ENCODE measurements at regions not wholly inside any gene's neighbourhood (a gene's known extent, or its start where the extent isn't known, plus 50 kb on each side); places are given as distances from the start of the nearest gene placed in this dataset.
"Not testable (repeated sequence)": the region's sequence is repeated elsewhere in the genome, so short reads cannot be mapped to it uniquely, and the experiment has no call there.

DNA sequence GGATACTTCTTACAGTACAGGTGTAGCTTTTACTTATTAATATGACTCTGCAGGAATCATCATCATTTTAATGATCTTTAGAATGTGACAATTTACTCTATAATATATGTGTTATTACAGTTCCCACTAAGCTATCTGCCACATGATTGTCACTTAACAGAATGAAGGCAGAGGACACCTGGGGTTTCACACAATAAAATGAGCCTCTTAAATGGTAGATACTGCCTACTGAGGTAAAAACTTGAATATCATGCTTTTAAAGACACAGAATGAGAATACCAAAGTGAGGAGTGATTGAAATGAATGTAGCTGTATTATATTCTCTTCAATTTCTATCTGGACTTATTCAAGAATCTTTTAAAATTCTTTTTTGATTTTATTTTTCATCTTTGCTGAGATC lies 1255.3 kb upstream of the LRRN3 start:
- DNase-seq, result no peak

DNA sequence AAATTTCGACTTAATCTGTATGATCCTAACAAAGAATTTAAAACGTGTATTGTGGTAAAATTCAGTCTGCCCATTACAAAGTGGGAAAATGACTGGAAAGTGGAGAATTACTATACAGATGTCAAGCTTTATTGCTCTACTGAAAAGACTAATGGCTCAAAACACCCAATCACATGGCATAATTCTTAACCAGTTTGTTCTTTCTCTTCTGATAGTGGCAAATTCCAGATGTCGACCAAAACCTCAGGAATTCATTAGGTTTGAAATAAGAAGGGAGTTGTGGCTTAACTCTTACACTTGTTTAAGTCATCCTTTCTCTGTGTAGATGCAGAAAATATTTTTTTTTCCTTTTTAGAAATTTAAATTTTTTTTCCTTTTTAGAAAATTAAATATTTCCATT lies 1254.9 kb upstream of the LRRN3 start:
- no peak for DNase-seq

DNA sequence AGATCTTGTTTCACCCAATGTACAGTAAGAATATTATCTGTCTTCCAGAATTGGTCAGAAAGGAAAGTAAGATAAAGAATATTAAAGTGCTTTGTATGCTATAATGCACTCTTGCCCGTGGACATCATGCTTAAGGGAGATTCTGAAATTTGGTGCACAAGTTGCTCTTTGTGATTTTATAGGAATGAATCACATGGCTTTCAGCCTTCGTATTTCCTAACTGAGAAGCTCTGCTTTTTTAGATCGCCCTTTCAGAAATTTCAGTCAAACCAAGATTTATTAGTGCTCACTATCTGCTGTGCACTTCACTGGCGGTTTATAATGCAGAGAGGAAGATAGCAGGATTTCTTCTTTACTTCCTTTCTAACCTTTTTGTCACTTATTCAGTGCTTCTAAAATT lies 1248.5 kb upstream of the LRRN3 start:
- DNase-seq, result no peak

DNA sequence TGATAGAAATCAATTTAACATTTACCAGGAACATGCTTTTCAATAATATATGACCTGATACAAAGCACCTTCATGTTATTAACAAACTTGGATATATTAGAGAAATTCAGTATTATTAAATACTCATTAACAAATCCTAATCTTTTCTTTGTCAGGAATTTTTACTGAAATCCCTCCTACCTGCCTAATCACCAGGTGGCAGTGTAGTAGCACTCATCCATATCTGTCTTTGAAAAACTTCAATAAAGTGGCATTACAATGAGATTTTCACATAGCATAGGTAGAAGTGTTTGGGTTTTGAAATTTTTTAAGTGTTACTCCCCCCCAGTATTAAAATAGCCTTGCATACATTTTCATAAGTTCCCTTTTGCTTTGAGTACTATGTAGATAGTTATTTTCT lies 1246.6 kb upstream of the LRRN3 start:
- no peak for DNase-seq

DNA sequence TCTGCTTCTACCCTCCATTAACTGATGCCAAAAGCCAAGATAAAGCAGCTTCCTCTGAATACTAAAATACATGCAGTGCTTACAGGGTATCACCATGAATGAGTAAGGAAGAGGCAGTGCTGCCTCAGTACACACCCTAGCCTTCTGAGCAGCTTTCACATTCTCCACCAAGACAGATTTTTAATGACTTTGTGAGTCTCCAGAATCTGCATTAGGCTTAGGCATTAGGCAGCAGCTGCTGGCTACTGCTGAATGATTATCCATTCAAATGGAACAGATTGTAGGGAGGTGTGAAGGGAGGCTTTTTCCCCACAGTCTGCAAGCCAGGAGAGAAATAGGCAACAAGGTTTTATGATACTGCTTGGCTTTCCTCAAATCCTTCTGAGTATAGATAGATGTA lies 1226.7 kb upstream of the LRRN3 start:
- no peak for DNase-seq

DNA sequence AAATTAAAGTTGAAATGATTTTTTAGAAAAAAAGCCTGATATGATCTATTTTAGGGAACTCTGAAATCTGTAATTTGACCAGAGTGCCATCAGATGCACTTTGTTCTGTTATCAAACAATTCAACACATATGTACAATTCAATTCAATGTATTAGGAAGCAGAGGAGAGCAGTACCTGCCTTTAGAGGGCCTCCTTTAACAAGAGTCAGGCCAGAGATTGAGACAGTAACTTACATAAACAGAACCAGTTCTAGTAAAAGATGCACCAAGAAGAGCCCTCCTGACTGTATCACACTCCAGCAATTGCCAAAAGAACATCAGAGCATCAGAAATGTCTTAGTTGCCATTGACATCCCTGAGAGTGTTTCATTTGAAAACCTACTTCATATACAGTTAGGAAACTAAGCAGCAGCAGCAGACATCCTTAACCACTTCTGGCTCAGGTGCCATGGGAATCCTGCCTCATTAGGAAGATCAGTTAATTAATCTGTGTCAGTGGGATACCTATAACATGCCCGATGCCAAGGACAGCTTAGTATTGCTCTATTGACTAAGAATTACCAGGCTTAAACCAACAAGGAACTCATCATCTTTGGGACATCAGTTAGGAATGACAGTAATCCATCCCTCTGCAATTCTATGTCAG lies 1222.6 kb upstream of the LRRN3 start:
- peak; percentile 6 for DNase-seq

DNA sequence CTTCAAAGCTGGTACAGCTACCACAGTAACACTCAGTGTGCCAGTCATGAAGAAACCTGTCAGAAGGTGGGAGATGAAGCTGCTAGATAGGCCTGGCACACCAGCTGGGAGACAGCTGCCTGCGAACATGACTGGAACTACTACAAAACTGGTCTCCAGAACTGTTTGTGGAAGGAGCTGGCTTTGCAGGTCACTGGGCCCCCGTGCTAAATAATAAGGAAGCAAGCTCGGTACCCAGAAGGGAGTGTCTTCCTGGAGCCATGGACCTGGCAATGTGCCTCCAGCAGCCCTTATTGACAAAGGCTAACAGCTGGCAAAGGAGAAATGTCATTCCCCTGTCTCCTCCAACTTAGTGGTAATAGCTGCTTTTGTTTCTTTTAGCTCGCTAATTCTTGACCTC lies 1217.6 kb upstream of the LRRN3 start:
- DNase-seq, result peak; percentile 17

DNA sequence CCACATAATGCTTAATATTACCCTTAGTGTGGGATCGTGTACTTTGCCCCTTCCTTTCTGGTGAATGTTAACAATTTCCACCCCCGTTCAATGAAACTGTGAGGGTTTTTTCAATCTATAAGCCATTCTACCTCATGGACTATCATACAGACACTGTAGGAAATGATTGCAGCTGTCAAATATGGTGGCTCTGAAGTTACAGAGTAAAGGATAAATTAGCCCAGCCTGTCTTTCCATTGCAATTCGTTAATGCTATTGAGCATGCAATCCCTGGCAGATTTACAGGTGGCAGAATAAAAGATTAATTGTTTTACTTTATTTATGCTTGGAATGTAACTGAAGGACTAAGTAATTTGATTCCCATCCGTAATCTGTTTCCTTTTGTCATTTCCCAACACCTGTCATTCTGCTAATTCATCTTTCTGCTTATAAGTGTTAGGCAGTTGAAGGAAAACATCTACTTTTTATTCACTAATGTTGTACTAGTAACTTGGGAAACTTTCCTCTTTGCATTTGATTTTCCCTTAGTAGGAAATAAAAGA lies 1211.6 kb upstream of the LRRN3 start:
- DNase-seq, result peak; percentile 60

DNA sequence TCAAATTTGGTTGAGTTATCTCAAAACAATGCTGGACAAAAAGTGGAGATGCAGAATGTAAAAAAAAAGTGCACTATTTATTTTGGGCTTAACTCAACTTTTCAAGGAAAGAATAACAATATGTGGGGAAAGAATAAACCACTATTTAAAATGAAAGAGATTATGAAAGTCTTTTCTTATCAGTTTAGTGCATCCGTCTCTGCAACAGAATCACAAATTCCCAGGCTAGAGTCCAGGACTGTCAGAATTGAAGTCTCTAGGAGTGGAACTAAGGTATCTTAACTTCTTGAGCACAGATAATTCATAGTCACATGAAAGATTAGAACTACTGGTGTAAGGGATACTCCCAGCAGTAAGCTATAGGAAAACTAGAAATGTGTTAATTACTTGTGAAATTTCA lies 1200.3 kb upstream of the LRRN3 start:
- no peak for DNase-seq

DNA sequence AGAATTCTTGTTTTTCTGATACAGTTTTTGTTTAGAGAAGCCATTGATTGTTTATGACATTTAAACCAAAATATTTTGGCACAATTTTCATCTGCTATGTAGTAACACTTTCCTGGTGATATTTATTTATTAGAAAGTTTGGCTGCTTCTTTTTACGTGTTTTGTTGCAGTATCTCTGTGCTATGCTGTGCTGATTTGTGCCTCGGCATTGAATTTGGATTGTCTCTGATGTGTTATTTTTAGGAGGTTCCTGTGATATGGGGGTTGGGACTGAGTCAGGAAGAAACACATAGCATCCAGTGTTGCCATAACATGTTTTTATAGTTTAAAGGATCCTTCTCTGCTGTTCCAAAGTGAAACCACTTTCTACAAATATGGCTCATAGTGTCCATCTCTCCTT lies 1197.7 kb upstream of the LRRN3 start:
- DNase-seq, result no peak

DNA sequence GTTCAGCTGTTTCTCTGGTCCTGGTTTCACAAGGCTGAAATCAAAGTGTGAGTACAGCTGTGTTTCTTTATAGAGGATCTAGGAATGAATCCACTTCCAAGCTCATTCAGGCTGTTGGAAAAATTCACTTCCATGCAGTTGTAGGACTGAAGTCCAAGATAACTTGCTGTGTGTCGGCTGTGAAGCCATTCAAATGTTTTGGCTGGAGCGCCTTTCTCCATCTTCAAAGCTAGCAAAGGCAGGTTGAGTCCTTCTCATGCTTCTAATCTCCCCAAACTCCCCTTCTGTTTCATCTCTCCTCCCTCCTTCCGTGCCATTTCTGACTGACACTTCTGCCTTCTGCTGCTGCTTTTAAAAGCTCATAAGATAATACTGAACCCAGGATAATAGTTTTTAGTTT lies 1195.4 kb upstream of the LRRN3 start:
- no peak for DNase-seq

DNA sequence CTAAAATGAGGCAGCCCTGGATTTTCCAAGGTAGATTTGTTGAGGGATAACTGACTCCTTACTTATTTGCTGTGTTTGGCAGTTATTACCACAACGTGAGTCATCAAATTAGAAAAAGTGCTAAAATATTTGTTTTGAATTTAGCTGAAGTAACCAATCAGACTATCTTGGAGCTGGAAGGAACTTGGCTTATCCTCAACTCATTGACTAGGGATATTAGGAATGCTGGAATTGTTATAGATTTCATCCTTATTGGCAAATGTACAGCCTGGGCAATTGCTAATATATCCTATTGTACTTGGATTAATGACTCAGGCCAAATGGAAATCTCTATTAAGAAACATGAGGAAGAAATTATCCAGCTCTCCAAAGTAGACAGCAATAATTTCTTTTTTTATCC lies 1189.0 kb upstream of the LRRN3 start:
- no peak for DNase-seq

DNA sequence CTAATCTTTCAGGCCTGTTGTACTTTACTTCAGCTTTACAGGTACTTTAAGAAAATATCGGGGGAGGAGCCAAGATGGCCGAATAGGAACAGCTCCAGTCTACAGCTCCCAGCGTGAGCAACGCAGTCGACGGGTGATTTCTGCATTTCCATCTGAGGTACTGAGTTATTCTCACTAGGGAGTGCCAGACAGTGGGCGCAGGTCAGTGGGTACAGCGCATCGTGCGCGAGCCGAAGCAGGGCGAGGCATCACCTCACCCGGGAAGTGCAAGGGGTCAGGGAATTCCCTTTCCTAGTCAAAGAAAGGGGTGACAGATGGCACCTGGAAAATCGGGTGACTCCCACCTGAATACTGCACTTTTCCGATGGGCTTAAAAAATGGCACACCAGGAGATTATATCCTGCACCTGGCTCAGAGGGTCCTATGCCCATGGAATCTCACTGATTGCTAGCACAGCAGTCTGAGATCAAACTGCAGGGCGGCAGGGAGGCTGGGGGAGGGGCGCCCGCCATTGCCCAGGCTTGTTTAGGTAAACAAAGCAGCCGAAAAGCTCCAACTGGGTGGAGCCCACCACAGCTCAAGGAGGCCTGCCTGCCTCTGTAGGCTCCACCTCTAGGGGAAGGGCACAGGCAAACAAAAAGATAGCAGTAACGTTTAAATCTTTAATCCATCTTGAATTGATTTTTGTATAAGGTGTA lies 1185.4 kb upstream of the LRRN3 start:
- not testable (repeated sequence) for DNase-seq

DNA sequence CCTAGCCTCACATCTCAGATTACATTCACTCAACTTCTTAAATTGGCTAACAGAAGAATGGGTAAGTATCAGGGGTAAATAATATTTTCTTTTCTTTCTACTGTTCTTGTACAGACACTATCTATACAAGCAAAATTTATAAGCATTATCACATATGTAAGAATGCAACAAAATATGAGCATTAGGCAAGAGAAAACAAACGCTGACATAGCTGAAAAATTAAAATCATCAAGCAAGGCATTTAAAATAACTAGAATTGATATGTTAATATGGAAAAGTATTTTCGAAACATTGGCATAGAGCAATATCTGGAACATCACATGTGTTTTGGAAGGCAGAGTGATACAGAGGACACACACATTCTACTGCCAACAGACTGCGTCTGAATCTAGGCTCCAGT lies 1175.3 kb upstream of the LRRN3 start:
- DNase-seq, result no peak

DNA sequence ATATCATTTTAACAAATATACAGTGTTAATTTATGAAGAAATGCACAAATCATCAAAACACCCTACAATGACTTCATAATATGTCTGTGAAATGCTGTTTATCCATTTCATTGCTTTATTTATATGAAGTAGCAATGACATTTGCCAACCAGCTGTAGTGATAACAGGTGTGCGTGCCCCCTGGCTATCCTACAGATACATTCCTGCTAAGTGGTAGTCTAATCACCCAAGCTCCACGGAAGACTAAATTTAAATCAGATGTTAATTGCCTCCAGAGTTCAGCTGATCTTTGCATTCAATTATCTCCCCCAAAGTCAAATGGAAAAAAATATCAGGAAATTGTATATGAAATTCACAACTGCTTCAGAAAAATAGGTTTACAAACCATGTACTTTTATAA lies 1164.2 kb upstream of the LRRN3 start:
- no peak for DNase-seq

DNA sequence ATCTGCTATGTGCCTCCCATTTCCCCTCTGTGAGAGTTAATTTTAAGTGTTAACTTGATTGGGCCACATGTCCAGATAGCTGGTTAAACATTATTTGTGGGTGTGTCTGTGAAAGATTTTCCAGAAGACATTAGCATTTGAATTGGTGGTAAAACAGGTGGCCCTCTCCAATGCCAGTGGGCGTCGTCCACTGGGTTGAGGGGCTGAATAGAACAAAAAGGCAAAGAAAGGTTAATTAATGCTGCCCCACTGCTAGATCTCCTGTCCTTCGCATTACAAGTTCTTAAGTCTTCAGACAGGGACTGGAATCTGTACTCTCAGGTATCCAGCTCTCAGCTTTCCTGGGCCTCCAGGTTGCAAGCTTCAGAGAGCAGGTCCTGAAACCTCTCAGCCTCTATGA lies 1160.9 kb upstream of the LRRN3 start:
- DNase-seq, result no peak

DNA sequence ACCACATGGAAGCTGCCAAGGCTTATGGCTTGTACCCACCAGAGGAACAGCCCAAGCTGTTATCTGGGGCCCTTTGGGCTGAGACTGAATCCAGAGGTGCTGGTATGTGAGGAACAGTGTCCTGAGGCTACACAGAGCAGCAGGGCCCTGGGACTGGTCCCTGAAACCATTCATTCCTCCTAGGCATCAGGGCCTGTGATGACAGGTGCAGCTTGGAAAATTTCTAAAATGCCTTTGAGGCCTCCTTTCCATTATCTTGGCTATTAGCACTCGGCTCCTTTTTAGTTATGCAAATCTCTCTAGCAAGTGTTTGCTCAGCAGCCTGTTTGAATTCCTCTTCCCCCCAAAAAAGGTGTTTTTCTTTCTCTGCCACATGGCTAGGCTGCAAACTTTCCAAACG lies 1151.7 kb upstream of the LRRN3 start:
- DNase-seq, result no peak

DNA sequence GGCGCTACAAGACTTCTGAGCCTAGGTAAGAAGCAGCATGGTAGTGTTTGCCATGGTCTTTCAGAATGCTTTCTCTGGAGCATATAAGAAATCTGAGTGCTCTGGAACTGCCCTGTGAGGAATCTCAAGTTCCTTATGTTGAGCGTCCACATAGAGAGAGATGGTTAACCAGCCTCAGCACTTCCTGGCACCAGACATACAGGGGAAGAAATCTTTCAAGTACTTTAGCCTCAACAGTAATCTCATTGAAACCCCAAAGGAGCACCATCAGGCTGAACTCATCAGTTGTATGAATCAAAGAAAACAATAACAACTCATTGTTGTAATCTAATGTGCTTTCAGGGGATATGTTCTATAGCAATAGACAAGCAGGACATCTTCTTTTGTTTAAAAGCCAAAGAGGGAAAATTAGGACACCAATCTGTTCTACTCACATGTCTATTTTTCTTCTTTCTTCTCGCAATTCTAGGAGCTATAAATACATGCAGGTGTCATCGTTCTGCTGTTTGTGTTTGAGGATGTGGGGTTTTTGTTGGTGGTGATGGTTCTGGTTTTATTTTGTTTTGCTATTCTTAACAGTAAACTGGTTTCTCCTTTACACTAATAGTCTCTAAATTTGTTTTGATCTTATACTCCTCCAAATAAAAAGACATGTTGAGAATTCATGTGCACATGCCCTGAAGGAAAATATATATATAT lies 1145.0 kb upstream of the LRRN3 start:
- DNase-seq, result no peak

DNA sequence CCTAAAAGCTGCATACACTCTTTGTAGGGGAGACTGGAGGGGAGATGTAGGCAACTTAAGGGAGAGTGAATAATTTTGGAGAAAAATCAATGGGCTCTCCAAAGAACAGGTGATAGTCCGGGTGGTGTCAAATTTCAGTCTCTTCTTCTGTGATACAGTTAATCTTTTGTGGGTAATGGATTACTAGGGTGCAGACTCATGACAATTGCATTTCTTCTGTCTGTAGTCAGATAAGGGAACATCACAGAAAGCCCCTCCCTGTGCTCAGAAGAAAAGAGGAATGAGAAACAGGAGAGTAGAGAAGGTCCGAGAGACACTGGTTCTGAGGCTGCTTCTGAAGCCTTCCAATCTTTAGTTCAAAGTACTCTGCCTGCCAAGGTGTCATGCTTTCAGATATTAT lies 1140.7 kb upstream of the LRRN3 start:
- DNase-seq, result no peak

DNA sequence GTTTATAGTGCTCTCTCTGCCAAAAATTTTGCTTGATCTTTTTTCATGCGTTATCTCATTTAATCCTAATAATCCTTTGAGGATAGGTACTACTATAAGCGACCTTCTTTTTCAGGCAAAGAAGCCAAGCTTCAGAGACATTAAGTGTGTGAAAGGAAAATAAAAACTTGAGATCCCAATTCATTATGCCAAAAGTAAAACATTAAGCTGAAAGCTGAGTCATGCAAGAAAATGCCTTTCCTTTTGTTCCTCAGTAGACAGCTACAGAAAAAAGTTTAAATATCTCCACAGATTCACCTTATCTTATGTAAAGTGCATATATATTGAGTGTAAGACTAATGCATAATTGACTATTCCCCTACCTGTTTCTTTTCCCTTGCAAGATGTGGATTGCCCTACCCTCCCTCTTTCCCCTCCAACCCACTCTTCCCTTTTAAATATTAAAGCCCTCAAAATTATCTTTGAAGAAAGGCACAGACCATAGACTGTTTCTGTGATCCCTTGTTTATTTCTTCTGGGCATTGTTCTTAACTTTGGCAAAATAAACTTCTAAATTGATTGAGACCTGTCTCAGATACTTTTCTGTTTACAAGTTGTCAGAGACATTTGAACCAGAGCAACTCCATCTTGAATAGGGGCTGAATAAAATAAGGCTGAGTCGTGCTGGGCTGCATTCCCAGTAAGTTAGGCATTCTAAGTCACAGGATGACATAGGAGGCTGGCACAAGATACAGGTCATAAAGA lies 1139.9 kb upstream of the LRRN3 start:
- DNase-seq, result no peak

DNA sequence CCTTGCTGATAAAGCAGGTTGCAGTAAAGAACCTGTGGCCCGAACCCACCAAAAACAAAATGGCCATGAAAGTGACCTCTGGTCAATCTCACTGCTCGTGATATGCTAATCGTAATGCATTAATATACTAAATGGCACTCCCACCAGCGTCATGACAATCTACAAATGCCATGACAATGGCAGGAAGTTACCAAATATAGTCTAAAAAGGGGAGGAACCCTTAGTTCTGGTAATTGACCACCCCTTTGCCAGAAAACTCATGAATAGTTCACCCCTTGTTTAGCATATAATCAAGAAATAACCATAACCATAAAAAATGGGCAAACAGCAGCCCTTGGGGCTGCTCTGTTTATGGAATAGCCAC lies 1139.4 kb upstream of the LRRN3 start:
- DNase-seq, result no peak

DNA sequence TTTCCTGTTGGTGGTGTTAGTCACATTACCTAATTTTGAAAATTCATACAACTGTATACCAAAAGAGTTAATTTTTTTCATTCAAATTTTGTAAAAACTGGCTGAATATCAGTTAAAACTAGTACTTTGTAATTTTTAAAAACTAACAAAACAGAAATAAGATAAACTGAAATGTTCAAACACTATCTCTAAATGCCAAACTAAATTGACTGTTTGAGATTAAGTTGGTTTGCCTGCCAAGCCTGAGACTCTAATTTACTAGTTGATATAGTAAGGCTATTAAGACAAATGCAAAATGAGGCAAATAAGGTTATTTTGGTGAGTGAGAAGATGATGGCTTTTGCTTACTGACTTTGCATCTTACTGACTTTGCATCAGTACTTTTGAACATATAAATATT lies 1134.9 kb upstream of the LRRN3 start:
- no peak for DNase-seq

DNA sequence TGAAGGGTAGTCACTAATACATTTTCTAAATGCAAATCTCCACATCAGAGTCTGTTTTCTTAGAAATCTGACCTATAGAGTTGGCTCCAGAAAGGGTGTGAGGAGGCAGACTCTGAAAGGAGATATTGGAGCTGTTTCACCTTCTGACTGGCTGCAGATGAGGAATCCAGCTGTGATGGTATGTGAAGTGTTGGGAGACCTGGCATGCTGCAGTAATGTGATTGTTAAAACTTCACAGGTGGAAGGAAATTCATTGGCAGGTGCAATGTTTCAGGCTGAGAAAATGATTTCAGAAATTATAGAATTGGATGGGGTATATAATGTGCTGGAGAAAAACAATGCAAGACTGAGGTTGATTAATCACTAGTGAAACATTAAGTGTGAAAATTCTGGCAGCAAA lies 1134.0 kb upstream of the LRRN3 start:
- no peak for DNase-seq

DNA sequence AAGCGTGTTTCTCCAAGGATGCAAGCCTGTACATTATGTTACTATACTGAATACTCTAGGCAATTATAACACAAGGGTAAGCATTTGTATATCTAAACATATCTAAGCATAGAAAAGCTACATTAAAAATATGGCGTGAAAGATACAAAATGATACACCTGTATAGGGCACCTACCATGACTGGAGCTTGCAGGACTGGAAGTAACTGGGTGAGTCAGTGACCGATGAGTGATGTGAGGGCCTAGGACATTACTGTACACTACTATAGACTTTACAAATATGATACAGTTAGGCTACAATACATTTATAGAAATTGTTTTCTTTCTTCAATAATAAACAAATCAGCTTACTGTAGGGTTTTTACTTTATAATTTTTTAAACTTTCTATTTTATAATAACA lies 1127.2 kb upstream of the LRRN3 start:
- no peak for DNase-seq

All from DMS153 (cell line).